ENCODE measurements at regions not wholly inside any gene's neighbourhood (a gene's known extent, or its start where the extent isn't known, plus 50 kb on each side); places are given as distances from the start of the nearest gene placed in this dataset.

DNA sequence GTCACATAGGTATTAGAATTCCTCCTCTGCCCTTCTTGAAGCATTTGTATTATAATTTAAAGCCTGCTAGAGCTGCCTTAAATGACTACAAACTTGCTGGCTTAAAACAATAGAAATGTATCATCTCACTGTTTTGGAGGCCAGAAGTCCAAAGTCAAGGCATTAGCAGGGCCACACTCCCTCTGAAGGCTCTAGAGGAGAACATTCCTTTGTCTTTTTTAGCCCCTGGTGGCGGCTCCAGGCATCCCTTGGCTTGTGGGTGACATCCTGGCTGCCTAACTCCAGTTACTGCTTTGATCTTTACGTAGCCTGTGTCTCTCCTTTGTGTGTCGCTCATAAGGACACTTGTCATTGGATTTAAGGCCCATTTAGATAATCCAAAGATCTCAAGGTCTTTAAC lies 186.6 kb upstream of the SALL1 start:
- no peak for DNase-seq (ENCODE audit: low read depth)
- no peak for TF ChIP-seq CTCF (IDR thresholded peaks at IDR 0.05; ENCODE audit: insufficient read depth, low read depth, low read length)
- H3K4me3 ChIP-seq (ENCODE audit: low read depth, low read length), result no peak overlapping the region

DNA sequence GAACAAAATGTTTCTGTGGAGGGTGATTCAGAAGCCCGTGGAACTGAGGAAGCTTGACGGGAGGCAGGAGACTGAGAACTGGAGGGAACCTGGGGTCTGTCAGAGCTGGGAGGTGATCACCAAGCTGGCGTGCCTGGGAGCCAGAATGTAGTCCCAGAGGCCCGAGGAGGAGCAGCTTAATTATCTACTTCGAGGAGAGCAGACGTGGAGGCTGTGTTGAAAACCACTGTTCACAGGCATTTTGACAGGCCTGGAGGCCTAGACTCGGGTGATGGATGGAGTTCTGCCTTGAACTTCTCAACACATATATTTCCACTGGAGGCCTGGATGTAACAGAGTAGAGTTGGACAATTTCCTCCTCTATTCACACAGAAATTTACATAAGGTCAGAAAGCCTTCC lies 177.7 kb upstream of the SALL1 start:
- no peak for DNase-seq (ENCODE audit: low read depth)
- no peak for TF ChIP-seq CTCF (IDR thresholded peaks at IDR 0.05; ENCODE audit: insufficient read depth, low read depth, low read length)
- H3K4me3 ChIP-seq (ENCODE audit: low read depth, low read length), result no peak overlapping the region

GRCh38 chr16:51327001-51327400 lies 175.9 kb upstream of the SALL1 start:
- H3K4me3 ChIP-seq (ENCODE audit: low read depth, low read length), result no peak overlapping the region
- TF ChIP-seq CTCF (IDR thresholded peaks at IDR 0.05; ENCODE audit: insufficient read depth, low read depth, low read length), result no peak
- peak; percentile 28 for DNase-seq (ENCODE audit: low read depth)

DNA sequence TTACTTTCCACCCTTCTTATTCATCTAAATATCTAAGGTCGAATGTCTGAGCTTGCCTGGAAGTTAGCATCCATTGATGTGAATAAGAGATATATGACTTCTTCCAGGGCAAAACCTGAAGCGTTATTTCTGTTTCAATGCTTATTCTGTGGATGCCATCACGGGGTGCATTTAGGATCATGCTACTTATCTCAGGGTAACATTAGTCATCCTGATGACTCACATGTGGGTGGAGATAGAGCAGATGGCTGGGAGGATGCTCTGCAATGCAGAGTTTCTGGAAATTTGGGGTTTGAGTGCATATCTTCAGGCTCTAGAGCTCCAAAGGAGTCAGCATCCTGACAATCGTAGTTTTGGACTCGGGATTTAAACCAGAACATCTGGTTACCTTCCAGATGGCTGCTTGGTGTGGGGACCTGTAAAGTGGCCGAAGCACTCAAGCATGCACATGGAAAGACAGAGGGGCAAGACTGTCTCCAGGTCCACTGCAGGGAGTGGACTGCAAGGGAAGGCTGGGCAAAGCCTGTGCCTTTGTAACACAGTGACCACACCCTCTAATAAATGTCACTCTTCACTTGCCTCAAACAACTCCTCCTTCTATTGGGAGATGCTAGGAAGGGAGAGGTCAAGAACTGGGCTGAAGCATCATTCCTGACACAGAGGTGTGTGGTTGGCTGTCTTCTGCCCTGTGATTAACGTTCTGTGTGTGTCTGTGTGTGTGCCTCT lies 175.2 kb upstream of the SALL1 start:
- TF ChIP-seq CTCF (IDR thresholded peaks at IDR 0.05; ENCODE audit: insufficient read depth, low read depth, low read length), result no peak
- DNase-seq (ENCODE audit: low read depth), result peak; percentile 73
- H3K4me3 ChIP-seq (ENCODE audit: low read depth, low read length), result no peak overlapping the region

GRCh38 chr16:51321251-51321650 lies 170.2 kb upstream of the SALL1 start:
- no peak for DNase-seq (ENCODE audit: low read depth)
- no peak overlapping the region for H3K4me3 ChIP-seq (ENCODE audit: low read depth, low read length)
- TF ChIP-seq CTCF (IDR thresholded peaks at IDR 0.05; ENCODE audit: insufficient read depth, low read depth, low read length), result no peak

GRCh38 chr16:51317575-51317974 lies 166.5 kb upstream of the SALL1 start:
- no peak overlapping the region for H3K4me3 ChIP-seq (ENCODE audit: low read depth, low read length)
- no peak for TF ChIP-seq CTCF (IDR thresholded peaks at IDR 0.05; ENCODE audit: insufficient read depth, low read depth, low read length)
- DNase-seq (ENCODE audit: low read depth), result no peak

DNA sequence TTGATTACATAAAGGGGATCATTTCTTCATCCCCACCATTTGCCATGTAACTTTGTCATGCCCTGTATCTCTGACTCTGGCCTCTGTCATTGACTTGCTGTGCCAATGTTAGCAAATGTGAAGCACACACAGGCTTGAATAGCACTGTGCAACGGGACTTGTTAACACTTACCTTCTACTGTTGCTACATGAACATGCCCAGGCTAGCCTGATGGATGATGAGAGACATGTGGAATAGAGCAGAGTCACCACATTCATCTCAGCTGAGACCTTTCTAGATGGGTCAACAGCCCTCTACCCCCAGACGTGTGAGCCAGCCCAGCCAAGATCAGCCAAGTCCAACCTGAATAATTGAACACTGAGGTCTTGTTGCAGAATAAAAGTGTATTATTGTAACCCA lies 162.1 kb upstream of the SALL1 start:
- DNase-seq (ENCODE audit: low read depth), result no peak
- H3K4me3 ChIP-seq (ENCODE audit: low read depth, low read length), result no peak overlapping the region
- no peak for TF ChIP-seq CTCF (IDR thresholded peaks at IDR 0.05; ENCODE audit: insufficient read depth, low read depth, low read length)
